ENCODE measurements at regions not wholly inside any gene's neighbourhood (a gene's known extent, or its start where the extent isn't known, plus 50 kb on each side); places are given as distances from the start of the nearest gene placed in this dataset.

- TF ChIP-seq POLR2AphosphoS5 (IDR thresholded peaks at IDR 0.05; ENCODE audit: insufficient read depth, low read depth, low read length) (no peak), JUN (IDR thresholded peaks at IDR 0.05; ENCODE audit: borderline replicate concordance, insufficient read depth, insufficient read length, low read depth) (no peak), FOS (IDR thresholded peaks at IDR 0.05; ENCODE audit: borderline replicate concordance, insufficient read depth, low read length) (no peak), POLR2A (IDR thresholded peaks at IDR 0.05; ENCODE audit: low read depth, low read length) (no peak), MYC (IDR thresholded peaks at IDR 0.05; ENCODE audit: low read depth, low read length) (no peak), CTCF (IDR thresholded peaks at IDR 0.05; ENCODE audit: extremely low read depth in 1 of 2, insufficient read depth in 1 of 2, low read depth in 1 of 2, low read length in 2 of 2) (no peak), GATA2 (IDR thresholded peaks at IDR 0.05; ENCODE audit: insufficient read depth, insufficient read length, low read depth, low read length) (no peak), EZH2 (IDR thresholded peaks at IDR 0.05; ENCODE audit: borderline replicate concordance, low read depth, low read length, severe bottlenecking) (no peak)
- TF ChIP-seq, protein P1, sequence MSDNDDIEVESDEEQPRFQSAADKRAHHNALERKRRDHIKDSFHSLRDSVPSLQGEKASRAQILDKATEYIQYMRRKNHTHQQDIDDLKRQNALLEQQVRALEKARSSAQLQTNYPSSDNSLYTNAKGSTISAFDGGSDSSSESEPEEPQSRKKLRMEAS (IDR thresholded peaks at IDR 0.05; ENCODE audit: insufficient read depth, insufficient read length), result no peak
- no peaks in the 10 kb centered on the region for H3K9me1 ChIP-seq (replicated peaks; ENCODE audit: control insufficient read depth, extremely low read depth, insufficient read depth, low read length)
- no peaks in the 10 kb centered on the region for H3K9me3 ChIP-seq (replicated peaks; ENCODE audit: control insufficient read depth, insufficient read depth, low read length)
- H3K79me2 ChIP-seq (ENCODE audit: control insufficient read depth, insufficient read depth, low read length), result no peaks in the 10 kb centered on the region
- DNase-seq (ENCODE audit: low read depth, low spot score), result no peak
- H4K20me1 ChIP-seq (replicated peaks; ENCODE audit: control insufficient read depth, extremely low read depth, insufficient read depth, low read length), result no peaks in the 10 kb centered on the region
- intact Hi-C loops (cut with micrococcal nuclease), result no loop called here
- no peak overlapping the region for H3K9ac ChIP-seq (replicated peaks; ENCODE audit: extremely low read depth, insufficient read depth, low read length)
- POLR2A ChIA-PET, result no interaction called here
- H3K4me3 ChIP-seq (replicated peaks in 1 of 3; ENCODE audit: insufficient read depth in 1 of 3, low read depth in 1 of 3, low read length in 3 of 3), result no peak overlapping the region
- peak; percentile 8 for FAIRE-seq
- no peak overlapping the region for H3K27ac ChIP-seq (ENCODE audit: insufficient read depth, low read depth, low read length)
- H3K36me3 ChIP-seq (ENCODE audit: control insufficient read depth in 2 of 2, extremely low read depth in 1 of 2, insufficient read depth in 2 of 2, low read length in 2 of 2), result no peaks in the 10 kb centered on the region
- no peak overlapping the region for H3K4me2 ChIP-seq (ENCODE audit: insufficient read depth, low read length)
- dilution Hi-C loops (cut with MboI; ENCODE audit: extremely low pct_ligation_motif_present, low sequenced_read_pairs), result no loop called here
- peaks cover 7% of the 10 kb centered on the region for H3K4me1 ChIP-seq (ENCODE audit: control insufficient read depth, extremely low read depth, insufficient read depth, low read length)
- H2AFZ ChIP-seq (ENCODE audit: low read depth, low read length), result no peak overlapping the region
- BruUV-seq (replicated peaks), result no TSS peak
- CTCF ChIA-PET, result no interaction called here
- peaks cover 6 to 11% of the 10 kb centered on the region in 2 experiments for H3K27me3 ChIP-seq (ENCODE audit: control insufficient read depth in 2 of 2, insufficient read depth in 2 of 2, low read length in 2 of 2)
These were observed 69.5 kb upstream of the OSMR start for GRCh38 chr5:38776149-38776896.
